Spleen (tissue), 11 donors: ENCODE measurements at regions not wholly inside any gene's neighbourhood (a gene's known extent, or its start where the extent isn't known, plus 50 kb on each side); places are given as distances from the start of the nearest gene placed in this dataset.
A peak's percentile ranks its signal among the peaks of the same experiment; 100 is the strongest.

Experiments
- DNase-seq: peaks from one replicate; pipeline ENCODE4 v3.0.0-alpha.2; 2020
- H3K27ac ChIP-seq, 8 donors: fragments of 200-600 bp; sonication (generic) in 7 of 8; 1 replicate in 4 of 8; 2 replicates in 4 of 8; pipeline versions ENCODE4 v1.5.0 to v1.8.0; 2016 to 2021; ENCODE audit warnings: inconsistent platforms in 4 of 8, mild to moderate bottlenecking in 4 of 8, moderate library complexity in 1 of 8
- H3K27me3 ChIP-seq, 7 donors: fragments of 200-600 bp; sonication (generic) in 6 of 7; replicated peaks in 1 of 7; 1 replicate in 4 of 7; 2 replicates in 3 of 7; pipeline versions ENCODE4 v1.5.0 to v1.8.0; 2016 to 2021; ENCODE audit warnings: inconsistent platforms in 3 of 7, mild to moderate bottlenecking in 1 of 7
- H3K36me3 ChIP-seq, 6 donors: fragments of 200-600 bp; sonication (generic) in 5 of 6; 1 replicate in 4 of 6; 2 replicates in 2 of 6; pipeline versions ENCODE4 v1.5.0 to v1.8.0; 2016 to 2021; ENCODE audit warnings: inconsistent platforms in 2 of 6
- H3K4me1 ChIP-seq, 6 donors: fragments of 200-600 bp; sonication (generic) in 5 of 6; 1 replicate in 3 of 6; 2 replicates in 3 of 6; pipeline versions ENCODE4 v1.5.0 to v1.8.0; 2016 to 2021; ENCODE audit warnings: inconsistent platforms in 3 of 6
- H3K4me3 ChIP-seq, 8 donors: fragments of 200-600 bp; sonication (generic) in 7 of 8; 1 replicate in 4 of 8; 2 replicates in 4 of 8; pipeline versions ENCODE4 v1.5.0 to v1.8.0; 2016 to 2021; ENCODE audit warnings: inconsistent platforms in 4 of 8, mild to moderate bottlenecking in 4 of 8, moderate library complexity in 2 of 8
- H3K9me3 ChIP-seq, 8 donors: fragments of 200-600 bp; sonication (generic) in 7 of 8; 1 replicate in 4 of 8; 2 replicates in 4 of 8; pipeline versions ENCODE4 v1.5.0 to v1.8.0; 2016 to 2021; ENCODE audit warnings: inconsistent platforms in 4 of 8
- CTCF ChIP-seq, 11 experiments: fragments of 200-600 bp in 7 of 11; fragments of 450-650 bp in 4 of 11; sonication (generic) in 4 of 11; IDR thresholded peaks in 8 of 11; conservative IDR thresholded peaks in 3 of 11; 1 replicate in 7 of 11; 2 replicates in 4 of 11; pipeline versions ENCODE4 v1.4.0 to v1.8.0; 2016 to 2021; ENCODE audit warnings: antibody characterized with exemption in 11 of 11, inconsistent platforms in 4 of 11, mild to moderate bottlenecking in 1 of 11
- POLR2A ChIP-seq, 3 donors: fragments of 450-650 bp; IDR thresholded peaks; one replicate each; pipeline ENCODE4 v1.5.1; 2017; ENCODE audit warnings: antibody characterized with exemption in 3 of 3, mild to moderate bottlenecking in 1 of 3
- POLR2AphosphoS5 ChIP-seq, 3 donors: sonication (generic); formaldehyde crosslinking; IDR thresholded peaks; one replicate each; pipeline ENCODE4 v1.5.1; 2017; ENCODE audit warnings: antibody characterized with exemption in 3 of 3
- WGBS, 5 donors: extraction: QIAGEN DNeasy Blood & Tissue Kit in 3 of 5; methylation state at CpG; one replicate each; pipeline versions ENCODE4 v1.1.5 to v1.1.7; 2013 to 2018; 5-methylcytosine and 5-hydroxymethylcytosine counted together
- intact Hi-C: fragments of 100-400 bp; cut with DNase I; formaldehyde crosslinking; loops from one replicate; pipeline ENCODE4 v1.15.0; 2023; ENCODE audit warnings: low total_unique reads
- donor health status: healthy with polysubstance abuse.
- donor health status: DM: no; HTN: no; CAD: no; lungs with moderate emphysema.
- donor health status: DM: no; HTN: no; CAD: no.
- donor health status: Bipolar disorder and iron deficiency.
- donor health status: healthy.
- donor health status: DM: no; HTN: no; CAD: no.
- donor health status: DM: yes; HTN: yes; CAD: no.

- no peaks in the 10 kb centered on the region for H3K9me3 ChIP-seq
- H3K27me3 ChIP-seq: no peaks in the 10 kb centered on the region
- no peak overlapping the region for H3K27ac ChIP-seq
- TF ChIP-seq POLR2AphosphoS5 (IDR thresholded peaks at IDR 0.05): no peak
- no peak for TF ChIP-seq POLR2A (IDR thresholded peaks at IDR 0.05)
- no peak for TF ChIP-seq CTCF (IDR thresholded peaks at IDR 0.05 in 8 of 11, conservative IDR thresholded peaks at IDR 0.05 in 3 of 11)
- DNase-seq: no peak
- H3K36me3 ChIP-seq: no peaks in the 10 kb centered on the region
- H3K4me3 ChIP-seq: no peak overlapping the region
- WGBS, 5 donors: 58 to 70% (median 63%) methylated on average over 5 of the region's 5 CpGs
- intact Hi-C loops: no loop called here
- peaks cover 0 to 5% (median 0%) of the 10 kb centered on the region in 6 donors for H3K4me1 ChIP-seq
These were observed 80.6 kb upstream of the PAK5 start for GRCh38 chr20:9919271-9920014.

- H3K4me1 ChIP-seq: peaks cover 0 to 5% (median 0%) of the 10 kb centered on the region in 6 donors
- H3K9me3 ChIP-seq: no peaks in the 10 kb centered on the region
- WGBS, 5 donors: 71 to 88% (median 78%) methylated on average over 5 of the region's 5 CpGs
- intact Hi-C loops: no loop called here
- H3K27me3 ChIP-seq: peaks cover 0 to 3% (median 0%) of the 10 kb centered on the region in 7 donors
- no peaks in the 10 kb centered on the region for H3K36me3 ChIP-seq
- DNase-seq: no peak
- no peak for TF ChIP-seq POLR2A (IDR thresholded peaks at IDR 0.05)
- TF ChIP-seq CTCF (IDR thresholded peaks at IDR 0.05 in 8 of 11, conservative IDR thresholded peaks at IDR 0.05 in 3 of 11): no peak
- no peak for TF ChIP-seq POLR2AphosphoS5 (IDR thresholded peaks at IDR 0.05)
- H3K4me3 ChIP-seq: no peak overlapping the region
- no peak overlapping the region for H3K27ac ChIP-seq
These were observed 79.5 kb upstream of the PAK5 start for GRCh38 chr20:9918348-9918747.

- no peaks in the 10 kb centered on the region for H3K9me3 ChIP-seq
- WGBS, 5 donors: 31 to 57% (median 53%) methylated on average over 2 of the region's 2 CpGs
- DNase-seq: no peak
- no peak overlapping the region for H3K4me3 ChIP-seq
- no peak overlapping the region for H3K27ac ChIP-seq
- H3K27me3 ChIP-seq: peaks cover 0 to 19% (median 0%) of the 10 kb centered on the region in 7 donors
- H3K4me1 ChIP-seq: peaks cover 0 to 9% (median 0%) of the 10 kb centered on the region in 6 donors
- TF ChIP-seq CTCF (IDR thresholded peaks at IDR 0.05 in 8 of 11, conservative IDR thresholded peaks at IDR 0.05 in 3 of 11): no peak
- no peak for TF ChIP-seq POLR2AphosphoS5 (IDR thresholded peaks at IDR 0.05)
- TF ChIP-seq POLR2A (IDR thresholded peaks at IDR 0.05): no peak
- no peaks in the 10 kb centered on the region for H3K36me3 ChIP-seq
- intact Hi-C loops: no loop called here
These were observed 77.9 kb upstream of the PAK5 start for GRCh38 chr20:9916761-9917160.

GRCh38 chr20:9912858-9913434, 74.1 kb upstream of the PAK5 start:
- no peak for DNase-seq
- intact Hi-C loops: no loop called here
- Histone ChIP-seq H3K4me1 (peaks cover 0 to 3% (median 0%) of the 10 kb centered on the region in 6 donors), H3K27ac (no peak overlapping the region), H3K4me3 (no peak overlapping the region), H3K27me3 (peaks cover 0 to 22% (median 0%) of the 10 kb centered on the region in 7 donors), H3K9me3 (no peaks in the 10 kb centered on the region), H3K36me3 (no peaks in the 10 kb centered on the region)
- 0 to 7% (median 5%) methylated on average over 8 of the region's 8 CpGs for WGBS, 5 donors
- peak in 9 of 11 experiments; percentile 11 to 73 (median 66) for TF ChIP-seq CTCF (IDR thresholded peaks at IDR 0.05 in 8 of 11, conservative IDR thresholded peaks at IDR 0.05 in 3 of 11)
- TF ChIP-seq POLR2AphosphoS5 (IDR thresholded peaks at IDR 0.05): no peak
